GM21526 (cell line): ENCODE measurements at regions not wholly inside any gene's neighbourhood (a gene's known extent, or its start where the extent isn't known, plus 50 kb on each side); places are given as distances from the start of the nearest gene placed in this dataset.
"Not testable (repeated sequence)": the region's sequence is repeated elsewhere in the genome, so short reads cannot be mapped to it uniquely, and the experiment has no call there.

Source experiments
- ATAC-seq: cut with Tn5 transposase; IDR thresholded peaks from one replicate; pipeline ENCODE4 v1.9.1; 2021; ENCODE audit warnings: moderate library complexity; ENCODE audit not compliant: unreplicated experiment, low FRiP score

DNA sequence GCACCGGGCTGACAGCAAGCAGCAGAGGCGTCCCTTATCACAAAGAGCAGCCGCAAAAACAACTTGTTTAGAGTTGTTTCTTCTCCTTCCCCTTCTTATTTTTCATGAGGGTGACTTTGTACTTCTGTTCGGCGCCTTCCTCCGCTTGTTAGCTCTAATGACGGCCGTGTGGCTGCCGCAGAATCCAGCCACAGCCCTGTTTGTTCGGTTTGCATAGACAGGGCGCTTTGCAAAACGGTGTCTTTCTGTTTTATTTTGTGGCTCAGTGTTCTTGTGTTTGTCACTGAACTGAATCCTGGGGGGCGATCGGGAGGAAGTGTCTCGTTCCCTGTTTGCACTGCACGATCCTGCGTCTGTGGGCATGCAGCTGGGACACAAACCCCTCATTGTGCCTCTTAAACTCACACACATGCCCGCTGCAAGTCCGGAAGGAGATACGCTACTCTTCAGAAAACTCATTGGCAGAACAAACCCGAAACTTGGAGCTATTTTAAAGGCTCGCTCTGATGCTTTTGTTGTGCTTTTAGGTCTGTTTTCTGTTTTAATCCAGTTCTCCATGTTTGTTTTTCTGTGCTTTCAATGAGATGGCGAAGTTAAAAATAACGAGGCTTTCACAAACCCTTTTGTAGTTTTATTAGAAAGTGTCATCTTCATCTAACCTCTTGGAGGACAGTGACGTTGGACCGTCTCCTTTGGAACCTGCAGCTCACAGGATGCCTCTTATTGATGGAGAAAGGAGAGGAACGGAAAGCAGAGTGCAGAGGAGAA lies 213.9 kb downstream of the IRX2 start:
- no peak for ATAC-seq

DNA sequence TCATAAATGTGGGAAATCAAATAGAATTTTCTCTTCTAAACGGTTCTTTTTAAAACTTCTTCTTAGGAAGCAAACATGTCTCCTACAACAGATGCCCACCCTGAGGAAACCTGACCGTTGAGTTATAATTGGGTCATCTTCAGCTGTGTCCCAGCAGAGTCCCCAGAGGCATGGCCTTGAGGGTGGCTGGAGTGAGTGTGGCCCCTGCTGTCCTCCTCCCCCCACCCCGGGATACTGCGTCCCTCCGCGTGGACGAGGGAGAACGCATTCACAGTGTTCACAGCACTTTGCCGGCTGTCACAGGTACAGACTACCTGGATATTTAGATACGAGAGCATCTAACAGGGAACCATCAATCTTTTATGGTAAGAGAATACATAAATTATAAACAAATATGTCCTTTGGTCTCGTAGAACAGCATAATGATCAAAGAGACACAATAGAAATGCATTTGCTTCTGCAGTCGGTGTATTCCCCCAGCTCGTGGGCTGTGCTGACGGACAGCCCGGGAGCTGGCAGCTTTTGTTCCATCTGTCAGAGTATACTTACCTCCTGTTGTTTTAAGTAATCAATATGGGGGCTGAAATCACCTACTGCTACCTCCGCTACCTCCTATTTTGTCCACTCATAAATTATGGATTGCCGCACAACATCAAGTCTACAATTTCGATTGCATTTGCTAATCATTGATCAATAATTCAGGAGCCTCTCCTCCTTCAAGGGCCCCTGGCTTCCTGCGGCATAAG lies 214.7 kb downstream of the IRX2 start:
- no peak for ATAC-seq

- ATAC-seq, result no peak
Observed at GRCh38 chr5:2534970-2535369, 216.5 kb downstream of the IRX2 start.

GRCh38 chr5:2534251-2534650 lies 217.2 kb downstream of the IRX2 start:
- no peak for ATAC-seq

- not testable (repeated sequence) for ATAC-seq
Observed at GRCh38 chr5:2533848-2534247, 217.6 kb downstream of the IRX2 start.

- no peak for ATAC-seq
Observed at GRCh38 chr5:2532809-2533208, 218.7 kb downstream of the IRX2 start.

- no peak for ATAC-seq
Observed at GRCh38 chr5:2531318-2531717, 220.2 kb downstream of the IRX2 start.

- no peak for ATAC-seq
Observed at GRCh38 chr5:2530609-2531008, 220.9 kb downstream of the IRX2 start.

DNA sequence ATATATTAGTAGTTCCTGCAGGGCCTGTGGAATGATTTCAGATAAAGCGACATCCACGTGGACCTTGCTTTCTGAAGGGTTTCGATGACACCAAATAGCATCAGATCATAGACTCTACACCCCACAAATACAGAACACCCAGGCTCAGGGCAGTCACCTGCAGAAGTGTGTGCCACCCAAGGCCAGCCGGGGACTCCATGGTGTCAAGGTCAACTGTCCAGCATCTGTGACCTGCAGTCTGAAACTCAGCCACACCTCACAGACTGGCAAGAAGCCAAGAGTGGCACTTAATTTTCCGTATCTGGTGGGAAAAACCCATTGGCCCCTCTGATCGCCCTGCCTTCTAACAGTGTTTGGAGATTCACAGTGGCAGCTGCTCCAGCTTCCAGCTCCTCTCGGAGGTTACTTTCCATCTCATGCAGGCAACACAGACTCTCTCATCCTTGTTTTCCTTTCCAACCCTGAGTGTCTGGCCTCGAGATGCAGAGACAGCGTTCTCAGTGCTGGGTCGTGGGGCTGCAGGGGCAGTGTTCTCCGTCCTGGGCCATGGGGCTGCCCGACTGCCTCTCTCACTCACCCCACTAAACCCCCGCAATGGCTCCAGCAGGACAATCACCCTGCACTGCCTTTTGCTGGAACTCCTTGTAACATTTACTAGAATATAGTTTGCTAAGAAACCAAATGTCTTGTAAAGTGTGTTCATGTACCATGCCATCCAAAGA lies 221.9 kb downstream of the IRX2 start:
- ATAC-seq, result no peak

GRCh38 chr5:2525351-2525750 lies 226.1 kb downstream of the IRX2 start:
- no peak for ATAC-seq

DNA sequence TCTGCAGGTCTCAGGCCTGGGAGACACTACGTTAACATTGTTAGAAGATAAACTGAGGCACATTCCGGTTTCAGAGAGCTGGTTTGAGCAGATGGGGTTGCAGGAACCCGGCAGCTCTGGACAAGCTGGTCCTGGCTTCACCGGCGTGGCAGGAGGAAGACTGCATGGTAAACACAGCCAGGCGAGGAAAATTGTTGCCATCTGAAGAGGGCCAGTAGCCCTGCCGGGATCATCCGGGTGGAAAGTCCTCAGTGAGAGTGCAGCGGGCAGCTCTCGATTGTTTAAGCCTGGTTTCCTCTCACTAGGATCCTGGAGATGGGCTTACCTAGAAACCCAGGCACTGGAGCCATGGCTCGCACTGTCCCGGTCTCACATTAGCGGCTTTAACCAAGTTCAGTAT lies 226.9 kb downstream of the IRX2 start:
- no peak for ATAC-seq

DNA sequence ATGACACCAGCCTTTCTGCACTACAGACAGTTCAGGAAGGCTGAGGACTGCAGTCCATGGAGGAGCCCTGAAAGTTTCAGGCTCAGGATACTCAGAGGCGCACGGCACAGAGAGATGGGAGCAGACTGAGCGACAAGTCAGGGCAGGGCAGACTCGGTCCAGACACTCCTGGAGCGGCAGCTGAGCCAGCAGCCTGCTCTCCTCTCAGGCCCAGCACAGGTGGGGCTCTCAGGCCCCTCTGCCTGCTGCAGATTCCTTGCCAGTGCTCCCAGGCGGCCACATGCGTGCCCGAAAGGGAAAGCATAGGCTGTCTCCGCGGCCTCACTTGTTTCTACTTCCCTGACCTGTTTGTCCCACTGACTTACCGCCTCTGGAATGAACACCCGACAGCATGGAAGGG lies 228.3 kb downstream of the IRX2 start:
- no peak for ATAC-seq

- no peak for ATAC-seq
Observed at GRCh38 chr5:2522372-2522771, 229.1 kb downstream of the IRX2 start.

DNA sequence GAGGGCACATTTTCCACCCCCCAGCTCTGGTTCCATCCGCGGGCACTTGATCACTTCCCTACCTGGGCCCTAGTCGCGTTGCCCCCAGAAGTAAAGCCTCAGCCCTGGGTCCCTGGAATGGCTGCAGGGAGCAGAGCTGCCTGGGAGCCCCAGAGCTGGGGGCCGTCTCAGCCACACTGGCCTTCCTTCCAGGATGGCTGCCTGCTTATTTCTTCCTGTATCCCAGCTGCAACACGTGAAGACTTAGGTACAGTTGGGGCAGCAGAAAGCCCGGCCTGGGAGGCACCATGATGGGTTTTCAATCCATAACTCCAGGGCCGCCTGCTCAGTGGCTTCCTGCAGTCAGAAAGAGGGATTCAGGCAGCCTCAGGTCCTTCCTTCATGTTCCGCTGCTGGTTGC lies 232.3 kb downstream of the IRX2 start:
- ATAC-seq, result no peak

- ATAC-seq, result no peak
Observed at GRCh38 chr5:2517451-2517850, 234.0 kb downstream of the IRX2 start.

DNA sequence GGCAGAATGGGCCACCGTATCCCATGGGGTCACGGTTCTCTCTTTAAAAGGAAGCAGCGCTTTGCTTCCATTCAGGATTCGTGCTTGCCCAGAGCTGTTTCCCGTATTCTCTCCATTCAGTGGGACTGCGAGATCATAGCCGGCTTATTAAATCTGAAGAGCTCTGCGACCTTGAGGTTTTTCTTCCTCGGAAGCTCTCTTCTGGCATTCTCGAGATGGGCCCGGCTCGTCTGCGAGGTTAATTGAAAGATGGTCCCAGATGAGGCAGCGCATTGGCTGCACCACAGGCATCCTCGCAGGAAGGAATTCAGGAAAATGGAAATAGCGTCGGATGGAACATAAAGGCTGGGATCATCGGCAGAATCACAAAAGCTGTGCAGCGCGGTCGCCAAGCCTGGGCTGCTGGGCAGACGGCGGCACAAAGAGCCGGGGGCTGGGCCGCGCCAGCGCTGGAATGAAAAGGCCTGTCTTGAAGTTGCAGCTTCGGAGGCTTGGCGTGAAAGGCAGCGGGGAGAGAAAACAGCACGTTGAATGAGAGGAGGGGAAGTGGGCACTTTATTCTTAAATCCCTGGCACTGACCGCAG lies 236.2 kb downstream of the IRX2 start:
- no peak for ATAC-seq

- no peak for ATAC-seq
Observed at GRCh38 chr5:2514484-2514883, 237.0 kb downstream of the IRX2 start.

DNA sequence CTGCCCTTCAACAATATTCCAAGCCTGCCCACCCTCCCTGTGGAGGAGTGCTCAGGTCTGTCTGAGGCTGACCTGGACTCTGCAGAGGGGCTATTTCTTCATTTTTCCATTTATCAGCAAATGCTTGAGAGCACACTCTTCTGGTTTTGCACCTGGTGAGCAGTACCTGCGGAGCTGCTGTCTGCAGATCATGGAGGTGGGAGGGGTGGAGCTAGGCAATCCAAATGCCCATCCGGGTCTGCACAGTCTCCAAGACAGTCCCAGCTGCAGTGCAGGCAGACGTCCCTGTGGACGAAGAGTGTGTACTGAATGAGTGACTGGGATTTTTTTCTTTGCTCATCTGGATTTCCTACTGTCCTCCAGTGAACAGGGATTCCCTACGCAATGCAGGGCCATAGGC lies 239.8 kb downstream of the IRX2 start:
- no peak for ATAC-seq

GRCh38 chr5:2511126-2511525 lies 240.4 kb downstream of the IRX2 start:
- ATAC-seq, result no peak

- no peak for ATAC-seq
Observed at GRCh38 chr5:2509527-2509926, 241.9 kb downstream of the IRX2 start.

DNA sequence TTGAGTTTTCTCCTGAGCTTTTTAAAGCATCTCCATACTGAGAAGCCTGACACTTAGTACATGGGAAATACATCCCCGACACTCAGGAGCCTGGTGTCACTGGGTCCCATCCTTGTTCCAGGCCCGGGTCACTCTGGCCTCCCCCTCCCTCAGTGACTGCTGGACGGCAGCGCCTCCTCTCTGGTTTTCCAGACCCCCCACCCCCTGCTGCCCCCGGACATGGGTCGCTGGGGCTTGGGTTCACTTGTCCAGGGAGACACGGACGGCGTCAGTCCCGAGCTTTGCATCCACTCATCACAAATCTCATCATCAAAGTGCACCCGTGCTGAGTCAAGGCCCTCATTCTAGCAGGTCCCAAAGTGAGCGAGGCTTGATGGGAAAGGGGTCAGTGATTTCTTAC lies 243.0 kb downstream of the IRX2 start:
- ATAC-seq, result no peak
